Ishikawa (cell line): ENCODE measurements at regions not wholly inside any gene's neighbourhood (a gene's known extent, or its start where the extent isn't known, plus 50 kb on each side); places are given as distances from the start of the nearest gene placed in this dataset.

Experiments used
- CEBPB ChIP-seq: IDR thresholded peaks from 2 replicates; pipeline ENCODE4 v1.6.1; 2012
- CREB1 ChIP-seq: IDR thresholded peaks from 2 replicates; pipeline ENCODE4 v1.6.1; 2012; ENCODE audit warnings: low read depth
- EGR1 ChIP-seq: IDR thresholded peaks from 2 replicates; pipeline ENCODE4 v1.6.1; 2012
- EP300 ChIP-seq: IDR thresholded peaks from 2 replicates; pipeline ENCODE4 v1.6.1; 2012; ENCODE audit warnings: borderline replicate concordance
- MAX ChIP-seq: IDR thresholded peaks from 2 replicates; pipeline ENCODE4 v1.6.1; 2012
- NFIC ChIP-seq: IDR thresholded peaks from 2 replicates; pipeline ENCODE4 v1.6.1; 2012
- RAD21 ChIP-seq: IDR thresholded peaks from 2 replicates; pipeline ENCODE4 v1.6.1; 2012; ENCODE audit warnings: low read depth
- TAF1 ChIP-seq: IDR thresholded peaks from 2 replicates; pipeline ENCODE4 v1.6.1; 2012; ENCODE audit warnings: low read depth, mild to moderate bottlenecking
- TCF12 ChIP-seq: IDR thresholded peaks from 2 replicates; pipeline ENCODE4 v1.6.1; 2012; ENCODE audit warnings: low read depth
- TEAD4 ChIP-seq: IDR thresholded peaks from 2 replicates; pipeline ENCODE4 v1.6.1; 2012
- YY1 ChIP-seq: IDR thresholded peaks from 2 replicates; pipeline ENCODE4 v1.6.1; 2012; ENCODE audit warnings: low read depth
- ZBTB7A ChIP-seq: IDR thresholded peaks from 2 replicates; pipeline ENCODE4 v1.6.1; 2012; ENCODE audit warnings: low read depth
- TF ChIP-seq, protein P1 (sequence below): IDR thresholded peaks from 2 replicates; pipeline ENCODE4 v1.6.1; 2012; ENCODE audit warnings: low read depth, mild to moderate bottlenecking

- TF ChIP-seq RAD21, result no peak
- no peak for TF ChIP-seq ZBTB7A
- no peak for TF ChIP-seq MAX
- no peak for TF ChIP-seq TEAD4
- TF ChIP-seq EP300, result no peak
- no peak for TF ChIP-seq YY1
- TF ChIP-seq CEBPB, result no peak
- TF ChIP-seq TAF1, result no peak
- TF ChIP-seq EGR1, result no peak
- TF ChIP-seq, protein P1, sequence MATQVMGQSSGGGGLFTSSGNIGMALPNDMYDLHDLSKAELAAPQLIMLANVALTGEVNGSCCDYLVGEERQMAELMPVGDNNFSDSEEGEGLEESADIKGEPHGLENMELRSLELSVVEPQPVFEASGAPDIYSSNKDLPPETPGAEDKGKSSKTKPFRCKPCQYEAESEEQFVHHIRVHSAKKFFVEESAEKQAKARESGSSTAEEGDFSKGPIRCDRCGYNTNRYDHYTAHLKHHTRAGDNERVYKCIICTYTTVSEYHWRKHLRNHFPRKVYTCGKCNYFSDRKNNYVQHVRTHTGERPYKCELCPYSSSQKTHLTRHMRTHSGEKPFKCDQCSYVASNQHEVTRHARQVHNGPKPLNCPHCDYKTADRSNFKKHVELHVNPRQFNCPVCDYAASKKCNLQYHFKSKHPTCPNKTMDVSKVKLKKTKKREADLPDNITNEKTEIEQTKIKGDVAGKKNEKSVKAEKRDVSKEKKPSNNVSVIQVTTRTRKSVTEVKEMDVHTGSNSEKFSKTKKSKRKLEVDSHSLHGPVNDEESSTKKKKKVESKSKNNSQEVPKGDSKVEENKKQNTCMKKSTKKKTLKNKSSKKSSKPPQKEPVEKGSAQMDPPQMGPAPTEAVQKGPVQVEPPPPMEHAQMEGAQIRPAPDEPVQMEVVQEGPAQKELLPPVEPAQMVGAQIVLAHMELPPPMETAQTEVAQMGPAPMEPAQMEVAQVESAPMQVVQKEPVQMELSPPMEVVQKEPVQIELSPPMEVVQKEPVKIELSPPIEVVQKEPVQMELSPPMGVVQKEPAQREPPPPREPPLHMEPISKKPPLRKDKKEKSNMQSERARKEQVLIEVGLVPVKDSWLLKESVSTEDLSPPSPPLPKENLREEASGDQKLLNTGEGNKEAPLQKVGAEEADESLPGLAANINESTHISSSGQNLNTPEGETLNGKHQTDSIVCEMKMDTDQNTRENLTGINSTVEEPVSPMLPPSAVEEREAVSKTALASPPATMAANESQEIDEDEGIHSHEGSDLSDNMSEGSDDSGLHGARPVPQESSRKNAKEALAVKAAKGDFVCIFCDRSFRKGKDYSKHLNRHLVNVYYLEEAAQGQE, result no peak
- no peak for TF ChIP-seq NFIC
- no peak for TF ChIP-seq TCF12
- TF ChIP-seq CREB1, result no peak
These were observed 400.2 kb upstream of the SPHKAP start for GRCh38 chr2:228581731-228582130.
